ENCODE measurements at regions not wholly inside any gene's neighbourhood (a gene's known extent, or its start where the extent isn't known, plus 50 kb on each side); places are given as distances from the start of the nearest gene placed in this dataset.

GRCh38 chr4:146577111-146577510 lies 55.4 kb upstream of the SLC10A7 start:
- DNase-seq, result no peak
- Histone ChIP-seq H4K20me1 (ENCODE audit: control insufficient read depth, insufficient read depth, low read length, poor library complexity, severe bottlenecking) (no peaks in the 10 kb centered on the region), H3K4me1 (ENCODE audit: control insufficient read depth in 2 of 2, insufficient read depth in 2 of 2, low read length in 2 of 2) (no peaks in the 10 kb centered on the region), H3K27me3 (replicated peaks in 1 of 4; ENCODE audit: control extremely low read depth in 1 of 4, control insufficient read depth in 3 of 4, insufficient read depth in 4 of 4, low read length in 3 of 4) (no peaks in the 10 kb centered on the region), H3K36me3 (replicated peaks in 1 of 2; ENCODE audit: control extremely low read depth in 1 of 2, control insufficient read depth in 1 of 2, extremely low read depth in 1 of 2, insufficient read depth in 2 of 2, low read length in 1 of 2) (no peaks in the 10 kb centered on the region), H3K9ac (ENCODE audit: low read length) (no peak overlapping the region), H3K79me2 (ENCODE audit: control insufficient read depth, insufficient read depth, low read length) (no peaks in the 10 kb centered on the region), H2AFZ (ENCODE audit: insufficient read depth, low read depth, low read length, poor library complexity, severe bottlenecking) (no peak overlapping the region), H3K4me2 (replicated peaks; ENCODE audit: low read depth, low read length, poor library complexity, severe bottlenecking) (no peak overlapping the region), H3K4me3 (ENCODE audit: control extremely low read depth in 1 of 5, extremely low read depth in 1 of 5, insufficient read depth in 1 of 5, low read depth in 2 of 5, low read length in 4 of 5) (no peak overlapping the region), H3K9me3 (ENCODE audit: control extremely low read depth in 1 of 3, control insufficient read depth in 2 of 3, insufficient read depth in 1 of 3, low read length in 2 of 3) (no peaks in the 10 kb centered on the region), H3K27ac (ENCODE audit: low read length in 2 of 2) (no peak overlapping the region)
- CTCF ChIA-PET, result no interaction called here
- POLR2A ChIA-PET, result no interaction called here
- H3K4me3 Mint-ChIP-seq, result no peak overlapping the region
- peaks cover 21% of the 10 kb centered on the region for H3K27me3 Mint-ChIP-seq
- TF ChIP-seq EZH2 (IDR thresholded peaks at IDR 0.05; ENCODE audit: borderline replicate concordance, insufficient read depth, low read depth, low read length, poor library complexity, severe bottlenecking), result no peak
- WGBS (ENCODE audit: insufficient coverage), result no CpG with 5 or more reads among the region's 1 CpG
- H3K4me1 Mint-ChIP-seq, result no peaks in the 10 kb centered on the region
- no peak for ATAC-seq (ENCODE audit: low read depth)
- intact Hi-C loops (cut with micrococcal nuclease), result no loop called here
- H3K27ac Mint-ChIP-seq, result no peak overlapping the region
- H3K9me3 Mint-ChIP-seq (ENCODE audit: insufficient read depth), result no peaks in the 10 kb centered on the region

GRCh38 chr4:146582864-146583263 lies 55.8 kb upstream of the POU4F2 start:
- H3K4me3 Mint-ChIP-seq, result no peak overlapping the region
- Histone ChIP-seq H3K79me2 (ENCODE audit: control insufficient read depth, insufficient read depth, low read length) (no peaks in the 10 kb centered on the region), H3K36me3 (replicated peaks in 1 of 2; ENCODE audit: control extremely low read depth in 1 of 2, control insufficient read depth in 1 of 2, extremely low read depth in 1 of 2, insufficient read depth in 2 of 2, low read length in 1 of 2) (no peaks in the 10 kb centered on the region), H3K27me3 (replicated peaks in 1 of 4; ENCODE audit: control extremely low read depth in 1 of 4, control insufficient read depth in 3 of 4, insufficient read depth in 4 of 4, low read length in 3 of 4) (no peaks in the 10 kb centered on the region), H4K20me1 (ENCODE audit: control insufficient read depth, insufficient read depth, low read length, poor library complexity, severe bottlenecking) (no peaks in the 10 kb centered on the region), H3K27ac (ENCODE audit: low read length in 2 of 2) (no peak overlapping the region), H3K4me2 (replicated peaks; ENCODE audit: low read depth, low read length, poor library complexity, severe bottlenecking) (no peak overlapping the region), H3K4me3 (ENCODE audit: control extremely low read depth in 1 of 5, extremely low read depth in 1 of 5, insufficient read depth in 1 of 5, low read depth in 2 of 5, low read length in 4 of 5) (no peak overlapping the region), H2AFZ (ENCODE audit: insufficient read depth, low read depth, low read length, poor library complexity, severe bottlenecking) (no peak overlapping the region), H3K9ac (ENCODE audit: low read length) (no peak overlapping the region), H3K9me3 (ENCODE audit: control extremely low read depth in 1 of 3, control insufficient read depth in 2 of 3, insufficient read depth in 1 of 3, low read length in 2 of 3) (peaks cover 0 to 3% (median 0%) of the 10 kb centered on the region in 3 donors), H3K4me1 (ENCODE audit: control insufficient read depth in 2 of 2, insufficient read depth in 2 of 2, low read length in 2 of 2) (no peaks in the 10 kb centered on the region)
- no peak for ATAC-seq (ENCODE audit: low read depth)
- peaks cover 8% of the 10 kb centered on the region for H3K27me3 Mint-ChIP-seq
- H3K4me1 Mint-ChIP-seq, result no peaks in the 10 kb centered on the region
- ChIA-PET POLR2A (no interaction called here), CTCF (no interaction called here)
- intact Hi-C loops (cut with micrococcal nuclease), result no loop called here
- TF ChIP-seq EZH2 (IDR thresholded peaks at IDR 0.05; ENCODE audit: borderline replicate concordance, insufficient read depth, low read depth, low read length, poor library complexity, severe bottlenecking), result no peak
- TF ChIP-seq CTCF (IDR thresholded peaks at IDR 0.05), result no peak
- WGBS (ENCODE audit: insufficient coverage), result 55% methylated on average over 2 of the region's 2 CpGs
- H3K27ac Mint-ChIP-seq, result no peak overlapping the region
- DNase-seq, result no peak
- H3K9me3 Mint-ChIP-seq (ENCODE audit: insufficient read depth), result no peaks in the 10 kb centered on the region
